Heart left ventricle (tissue), 16 donors: ENCODE measurements at regions not wholly inside any gene's neighbourhood (a gene's known extent, or its start where the extent isn't known, plus 50 kb on each side); places are given as distances from the start of the nearest gene placed in this dataset.

Source experiments
- ATAC-seq, 4 donors: fragments of 200-7000 bp; cut with Tn5 transposase; one replicate each; pipeline ENCODE4 v1.9.1; 2020 to 2022; ENCODE audit warnings: moderate library complexity in 4 of 4, mild to moderate bottlenecking in 3 of 4, moderate number of reproducible peaks in 1 of 4
- DNase-seq, 5 donors: peaks; one replicate each; pipeline ENCODE4 v3.0.0-alpha.2; 2020
- H3K27ac ChIP-seq, 12 donors: fragments of 200-600 bp; sonication (generic) in 4 of 12; one replicate each; pipeline versions ENCODE4 v1.5.0 to v1.8.0; 2016 to 2022; ENCODE audit warnings: mild to moderate bottlenecking in 2 of 12
- H3K27me3 ChIP-seq, 9 donors: fragments of 200-600 bp; sonication (generic) in 2 of 9; one replicate each; pipeline versions ENCODE4 v1.5.1 to v1.8.0; 2016 to 2022; ENCODE audit warnings: mild to moderate bottlenecking in 3 of 9
- H3K36me3 ChIP-seq, 9 donors: fragments of 200-600 bp; sonication (generic) in 2 of 9; one replicate each; pipeline versions ENCODE4 v1.5.0 to v1.8.0; 2018 to 2022; ENCODE audit warnings: mild to moderate bottlenecking in 2 of 9
- H3K4me1 ChIP-seq, 12 donors: fragments of 200-600 bp; sonication (generic) in 4 of 12; one replicate each; pipeline versions ENCODE4 v1.5.0 to v1.8.0; 2016 to 2022; ENCODE audit warnings: mild to moderate bottlenecking in 3 of 12
- H3K4me3 ChIP-seq, 12 donors: fragments of 200-600 bp; sonication (generic) in 4 of 12; one replicate each; pipeline versions ENCODE4 v1.5.0 to v1.8.0; 2017 to 2022; ENCODE audit warnings: mild to moderate bottlenecking in 9 of 12, moderate library complexity in 4 of 12
- H3K9me3 ChIP-seq, 12 donors: fragments of 200-600 bp; sonication (generic) in 4 of 12; one replicate each; pipeline versions ENCODE4 v1.5.0 to v1.8.0; 2016 to 2022; ENCODE audit warnings: mild to moderate bottlenecking in 1 of 12
- POLR2A ChIP-seq, 2 donors: fragments of 450-650 bp; IDR thresholded peaks; one replicate each; pipeline ENCODE4 v1.6.1; 2017; ENCODE audit warnings: antibody characterized with exemption in 2 of 2, mild to moderate bottlenecking in 2 of 2, moderate library complexity in 2 of 2
- WGBS, 4 donors: extraction: QIAGEN DNeasy Blood & Tissue Kit in 2 of 4; methylation state at CpG; one replicate each; pipeline versions ENCODE4 v1.1.5 to v1.1.7; 2013 to 2018; 5-methylcytosine and 5-hydroxymethylcytosine counted together
- intact Hi-C, 10 donors: fragments of 100-400 bp; cut with DNase I; formaldehyde crosslinking; loops; one replicate each; pipeline versions ENCODE4 v1.11.1 to v1.14.2; 2022
- TF ChIP-seq, protein P1 (sequence below), 12 donors: fragments of 200-600 bp; sonication (generic) in 4 of 12; IDR thresholded peaks; one replicate each; pipeline versions ENCODE4 v1.5.0 to v1.8.0; 2018 to 2022; ENCODE audit warnings: antibody characterized with exemption in 12 of 12, mild to moderate bottlenecking in 5 of 12
- donor health status: ischemic (EF 13 %, LVEDD 7.1; RV severe dilation, severe dysfunction).
- donor health status: healthy with polysubstance abuse.
- donor health status: DM: no; HTN: yes; CAD: no.
- donor health status: DM: no; HTN: no; CAD: no.
- donor health status: ischemic (EF 25% LVEDD 6.9; RV normal size, moderate dysfunction).
- donor health status: ischemic (EF 25% LVEDD 5.7; RV mildly dilated, moderate dysfunction).
- donor health status: healthy.
- donor health status: DM: yes; HTN: yes; CAD: no.
- donor health status: ischemic (EF 35%, LVEDD 5.7; RV mildly dilated, moderate dysfunction).
- donor health status: nonischemic (EF 11% LVEDD 7.7; RV severe dilation, severe dysfunction).
- donor health status: DM: yes; HTN: yes; CAD: no.
- donor health status: PGD.
- donor health status: ischemic (EF 29% LVEDD 5.4; RV normal size, mild dysfunction).
- donor health status: nonischemic (EF 23%, LVEDD 6.1; RV moderate dilation, normal function).

DNA sequence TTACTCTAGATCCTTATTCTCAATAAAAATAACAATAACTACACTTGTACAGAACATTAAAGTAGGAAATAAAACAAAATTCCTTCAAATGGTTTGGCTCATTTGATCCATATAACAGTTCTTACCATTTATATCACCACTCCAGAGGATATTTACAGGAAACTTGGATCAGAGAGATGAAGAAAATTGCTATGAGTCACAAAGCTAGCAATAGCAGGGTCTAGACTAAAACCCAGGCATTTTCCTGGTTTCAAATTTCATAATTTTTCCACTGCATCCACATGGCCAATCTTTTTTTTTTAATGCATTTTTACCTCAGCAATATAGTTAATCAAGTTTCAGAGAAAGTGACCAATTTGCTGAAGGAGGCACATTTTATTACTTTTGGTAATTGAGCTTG lies 299.2 kb downstream of the ELAVL2 start:
- DNase-seq, result no peak
- Histone ChIP-seq H3K27me3 (peaks cover 0 to 3% (median 0%) of the 10 kb centered on the region in 9 donors), H3K9me3 (peaks cover 0 to 10% (median 5%) of the 10 kb centered on the region in 12 donors), H3K4me1 (peaks cover 0 to 5% (median 0%) of the 10 kb centered on the region in 12 donors), H3K36me3 (no peaks in the 10 kb centered on the region), H3K4me3 (no peak overlapping the region), H3K27ac (no peak overlapping the region)
- TF ChIP-seq, protein P1, sequence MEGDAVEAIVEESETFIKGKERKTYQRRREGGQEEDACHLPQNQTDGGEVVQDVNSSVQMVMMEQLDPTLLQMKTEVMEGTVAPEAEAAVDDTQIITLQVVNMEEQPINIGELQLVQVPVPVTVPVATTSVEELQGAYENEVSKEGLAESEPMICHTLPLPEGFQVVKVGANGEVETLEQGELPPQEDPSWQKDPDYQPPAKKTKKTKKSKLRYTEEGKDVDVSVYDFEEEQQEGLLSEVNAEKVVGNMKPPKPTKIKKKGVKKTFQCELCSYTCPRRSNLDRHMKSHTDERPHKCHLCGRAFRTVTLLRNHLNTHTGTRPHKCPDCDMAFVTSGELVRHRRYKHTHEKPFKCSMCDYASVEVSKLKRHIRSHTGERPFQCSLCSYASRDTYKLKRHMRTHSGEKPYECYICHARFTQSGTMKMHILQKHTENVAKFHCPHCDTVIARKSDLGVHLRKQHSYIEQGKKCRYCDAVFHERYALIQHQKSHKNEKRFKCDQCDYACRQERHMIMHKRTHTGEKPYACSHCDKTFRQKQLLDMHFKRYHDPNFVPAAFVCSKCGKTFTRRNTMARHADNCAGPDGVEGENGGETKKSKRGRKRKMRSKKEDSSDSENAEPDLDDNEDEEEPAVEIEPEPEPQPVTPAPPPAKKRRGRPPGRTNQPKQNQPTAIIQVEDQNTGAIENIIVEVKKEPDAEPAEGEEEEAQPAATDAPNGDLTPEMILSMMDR (IDR thresholded peaks at IDR 0.05), result no peak
- no peak for TF ChIP-seq POLR2A (IDR thresholded peaks at IDR 0.05)
- intact Hi-C loops, result no loop called here
- no peak for ATAC-seq

GRCh38 chr9:23532282-23532681 lies 293.8 kb downstream of the ELAVL2 start:
- no peaks in the 10 kb centered on the region for H3K36me3 ChIP-seq
- 84 to 92% (median 90%) methylated on average over 2 of the region's 2 CpGs for WGBS, 4 donors
- H3K4me3 ChIP-seq, result no peak overlapping the region

GRCh38 chr9:23537192-23538066 lies 288.6 kb downstream of the ELAVL2 start:
- intact Hi-C loops, result no loop called here
- no peaks in the 10 kb centered on the region for H3K9me3 ChIP-seq
- H3K36me3 ChIP-seq, result no peaks in the 10 kb centered on the region
- peak in 1 of 4 donors; percentile 13 for ATAC-seq
- H3K4me1 ChIP-seq, result peaks cover 0 to 14% (median 0%) of the 10 kb centered on the region in 12 donors
- 17 to 28% (median 22%) methylated on average over 17 of the region's 17 CpGs for WGBS, 4 donors
- no peaks in the 10 kb centered on the region for H3K27me3 ChIP-seq
- TF ChIP-seq, protein P1 (IDR thresholded peaks at IDR 0.05), result no peak
- TF ChIP-seq POLR2A (IDR thresholded peaks at IDR 0.05), result no peak
- no peak for DNase-seq
- peak overlapping the region in 10 of 12 donors; percentile 15 to 50 (median 32) for H3K4me3 ChIP-seq
- no peak overlapping the region for H3K27ac ChIP-seq

More at GRCh38 chr9:23532282-23532681, 293.8 kb downstream of the ELAVL2 start:
- Histone ChIP-seq H3K9me3 (peaks cover 0 to 10% (median 5%) of the 10 kb centered on the region in 12 donors), H3K4me1 (peaks cover 0 to 9% (median 0%) of the 10 kb centered on the region in 12 donors), H3K27ac (no peak overlapping the region), H3K27me3 (no peaks in the 10 kb centered on the region)
- DNase-seq (no peak), ATAC-seq (no peak)
- TF ChIP-seq, protein P1 (IDR thresholded peaks at IDR 0.05), result no peak
- TF ChIP-seq POLR2A (IDR thresholded peaks at IDR 0.05), result no peak
- intact Hi-C loops, result loop anchor here in 1 of 10 donors (5.0 kb wide), 1 partner anchor 260 kb away; no protein-coding TSS in a partner anchor

DNA sequence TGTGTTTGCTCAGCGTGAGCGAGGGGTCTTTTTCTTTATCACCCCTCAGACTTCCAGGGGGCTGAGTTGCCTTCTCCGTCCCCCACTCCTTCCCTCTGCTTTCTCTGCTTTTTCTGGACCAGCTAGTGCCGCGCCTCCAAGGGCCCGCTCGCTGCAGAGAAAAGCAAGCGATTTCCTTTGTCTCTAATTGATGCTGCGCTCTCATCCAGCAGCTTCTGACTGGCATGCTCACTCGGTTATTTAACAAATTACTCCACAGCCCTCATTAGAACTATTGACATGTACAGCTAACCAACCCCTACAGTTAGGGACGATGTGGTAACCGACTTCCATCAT lies 288.0 kb downstream of the ELAVL2 start:
- Histone ChIP-seq H3K36me3 (no peaks in the 10 kb centered on the region), H3K27ac (no peak overlapping the region), H3K4me1 (peaks cover 0 to 14% (median 0%) of the 10 kb centered on the region in 12 donors), H3K9me3 (no peaks in the 10 kb centered on the region), H3K4me3 (peak overlapping the region in 10 of 12 donors; percentile 15 to 50 (median 32)), H3K27me3 (no peaks in the 10 kb centered on the region)
- no peak for TF ChIP-seq POLR2A (IDR thresholded peaks at IDR 0.05)
- TF ChIP-seq, protein P1 (IDR thresholded peaks at IDR 0.05), result no peak
- DNase-seq (no peak), ATAC-seq (no peak)
- WGBS, 4 donors, result 48 to 62% (median 55%) methylated on average over 12 of the region's 12 CpGs
- intact Hi-C loops, result no loop called here
